ENCODE measurements at regions not wholly inside any gene's neighbourhood (a gene's known extent, or its start where the extent isn't known, plus 50 kb on each side); places are given as distances from the start of the nearest gene placed in this dataset.

GRCh38 chr7:26612742-26613141, 251.6 kb downstream of the SKAP2 start:
- no peak for DNase-seq

GRCh38 chr7:26614503-26614902, 249.9 kb downstream of the SKAP2 start:
- no peak for DNase-seq

GRCh38 chr7:26616235-26616634, 248.2 kb downstream of the SKAP2 start:
- no peak for DNase-seq

GRCh38 chr7:26617066-26617465, 247.3 kb downstream of the SKAP2 start:
- DNase-seq = no peak

Measured in CD4-positive, alpha-beta T cell treated with Interleukin-17A for 1 hour (primary cell).